HG03521 (cell line): ENCODE measurements at regions not wholly inside any gene's neighbourhood (a gene's known extent, or its start where the extent isn't known, plus 50 kb on each side); places are given as distances from the start of the nearest gene placed in this dataset.

ENCODE experiments used
- ATAC-seq: cut with Tn5 transposase; IDR thresholded peaks from one replicate; pipeline ENCODE4 v1.9.1; 2021; ENCODE audit warnings: mild to moderate bottlenecking, moderate library complexity; ENCODE audit not compliant: unreplicated experiment

DNA sequence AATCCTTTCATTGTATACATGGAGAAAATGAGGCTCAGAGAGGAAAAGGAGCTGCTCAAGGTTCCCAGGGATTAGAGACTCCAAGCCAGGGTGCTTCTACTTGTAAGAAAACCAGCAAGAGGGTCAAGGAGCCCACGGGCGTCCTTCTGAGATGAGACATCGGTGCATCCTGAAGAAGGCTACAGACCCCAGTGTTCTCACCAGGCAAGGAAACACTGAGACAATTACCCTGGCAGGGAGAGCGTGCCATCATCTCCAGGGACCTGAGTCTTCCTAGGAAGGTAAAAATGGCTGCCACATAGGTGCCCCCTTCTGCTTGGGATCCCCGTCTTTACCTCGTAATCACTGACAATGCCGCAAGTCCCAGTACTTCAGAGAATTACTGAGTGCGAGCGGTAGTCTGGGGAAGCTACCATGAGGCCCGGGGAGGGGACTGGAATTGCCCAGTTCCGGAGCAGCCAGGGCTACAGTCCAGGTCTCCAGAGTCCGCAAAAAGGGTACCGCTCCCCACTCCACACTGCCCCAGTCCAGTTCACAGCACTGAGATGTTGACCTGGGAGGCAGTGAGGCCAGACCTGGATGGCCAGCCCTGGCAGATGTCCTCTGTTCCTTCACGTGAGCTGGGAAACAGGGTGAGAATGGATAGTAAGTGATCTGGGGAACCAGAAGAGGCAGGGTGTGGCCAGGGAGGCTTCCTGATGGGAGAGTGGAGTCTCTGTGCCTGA lies 164.7 kb upstream of the SMAD3 start:
- no peak for ATAC-seq

DNA sequence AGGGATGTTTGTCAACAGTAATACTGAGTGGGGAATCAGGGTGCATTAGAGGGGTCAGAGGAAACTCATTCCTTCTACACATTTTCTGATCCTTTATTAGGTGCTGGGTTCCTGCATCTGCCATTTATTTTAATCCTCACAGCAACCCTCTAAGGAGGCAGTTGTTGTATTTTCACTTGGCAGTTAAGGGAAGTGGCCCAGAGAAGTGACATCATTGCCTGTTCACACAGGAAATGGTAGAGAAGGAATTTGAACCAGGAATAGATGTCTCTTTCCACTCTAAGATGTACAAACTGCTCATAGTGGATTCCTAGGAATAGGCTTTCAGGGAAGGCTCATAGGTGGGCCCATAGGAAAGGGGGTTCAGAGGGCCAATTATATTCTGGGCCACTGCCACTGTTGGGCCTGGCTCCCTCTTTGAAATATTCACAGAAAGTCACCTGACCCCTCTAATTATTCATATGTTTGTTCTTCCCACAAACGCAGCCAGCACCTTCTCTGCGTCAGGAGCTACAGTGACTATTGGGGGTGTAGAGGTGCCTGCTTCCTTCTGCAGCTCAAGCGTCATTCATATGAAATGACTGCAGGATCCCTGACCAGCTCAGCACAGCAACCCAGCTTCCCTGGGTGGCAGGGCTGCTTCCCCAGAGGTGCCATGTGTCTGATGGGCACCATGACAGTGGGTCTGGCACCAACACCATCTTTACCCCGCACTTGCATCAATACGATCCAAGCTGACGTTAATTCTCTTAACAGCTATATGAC lies 163.9 kb upstream of the SMAD3 start:
- no peak for ATAC-seq

DNA sequence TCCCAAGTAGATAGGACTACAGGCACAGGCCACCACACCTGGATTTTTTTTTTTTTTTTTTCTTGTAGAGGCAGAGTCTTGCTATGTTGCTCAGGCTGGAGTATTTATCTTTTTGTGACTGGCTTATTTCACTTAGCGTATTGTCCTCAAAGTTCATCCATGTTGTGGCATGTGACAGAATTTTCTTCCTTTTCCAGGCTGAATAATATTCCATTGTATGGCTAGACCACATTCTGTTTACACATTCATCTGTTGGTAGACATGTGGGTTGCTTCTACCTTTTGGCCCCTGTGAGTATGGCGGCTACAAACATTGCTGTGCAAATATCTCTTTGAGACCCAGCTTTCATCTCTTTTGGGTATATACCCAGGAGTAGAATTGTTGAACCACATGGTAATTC lies 160.2 kb upstream of the SMAD3 start:
- ATAC-seq: no peak

DNA sequence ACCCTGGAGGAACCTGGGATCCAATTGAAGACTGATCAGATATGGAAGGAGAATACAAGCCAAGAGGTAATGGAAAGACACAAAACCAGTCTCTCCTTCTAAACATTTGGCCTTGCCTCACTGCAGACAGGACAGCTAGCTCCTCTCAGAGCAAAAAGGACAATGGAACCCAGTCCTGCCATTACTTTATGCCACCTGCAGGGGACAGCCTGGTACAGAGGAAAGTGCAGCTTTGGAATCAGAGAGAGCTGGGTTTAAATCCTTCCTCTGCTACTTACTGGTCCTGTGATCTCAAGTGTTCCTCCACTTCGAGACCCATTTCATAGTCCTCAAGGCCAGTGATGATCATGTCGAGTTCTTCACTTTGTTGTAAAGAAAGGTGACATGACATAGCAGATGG lies 159.4 kb upstream of the SMAD3 start:
- ATAC-seq: no peak

DNA sequence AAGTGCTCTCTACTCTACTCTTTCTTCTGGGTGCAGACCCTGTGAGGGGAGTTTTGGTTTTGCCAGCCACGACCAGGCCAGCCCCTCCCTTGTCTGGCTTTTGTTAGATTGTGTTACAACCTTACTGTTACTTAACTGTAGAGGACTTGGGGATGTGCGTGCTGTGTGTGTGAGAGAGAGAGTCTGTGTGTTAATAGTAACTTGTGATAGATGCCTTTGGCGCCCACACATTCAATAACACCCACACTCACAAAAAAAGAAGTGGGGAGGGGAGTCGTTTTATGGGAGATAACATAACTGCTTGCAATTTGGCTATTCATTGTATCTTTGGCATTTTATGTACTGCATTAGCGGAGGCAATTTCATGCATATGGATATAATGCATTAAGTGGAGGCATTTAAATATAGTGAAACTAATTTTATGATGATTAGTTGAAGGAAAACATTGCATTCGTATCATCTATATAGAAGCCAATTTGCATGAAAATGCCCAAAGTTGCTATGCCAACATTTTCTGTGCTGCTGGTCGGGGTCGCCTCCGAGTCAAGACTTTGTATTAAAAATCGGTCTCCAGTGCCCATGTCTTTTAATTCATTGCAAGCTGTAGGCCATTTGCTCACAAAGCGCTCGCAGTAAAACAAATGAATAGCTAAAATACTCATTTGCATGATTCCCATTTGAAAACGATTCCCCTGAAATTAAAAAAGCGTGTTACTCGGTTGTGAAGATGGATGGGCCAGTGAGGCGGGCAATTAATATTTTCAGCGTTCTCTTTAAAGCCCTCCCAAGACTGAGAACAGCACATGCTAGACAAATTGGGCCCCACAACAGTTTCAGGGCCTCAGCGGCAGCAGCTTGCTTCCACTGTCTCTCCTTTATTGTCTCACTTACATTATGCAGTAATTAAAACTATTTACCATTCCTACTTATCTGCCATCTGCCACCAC lies 158.5 kb upstream of the SMAD3 start:
- ATAC-seq: no peak

DNA sequence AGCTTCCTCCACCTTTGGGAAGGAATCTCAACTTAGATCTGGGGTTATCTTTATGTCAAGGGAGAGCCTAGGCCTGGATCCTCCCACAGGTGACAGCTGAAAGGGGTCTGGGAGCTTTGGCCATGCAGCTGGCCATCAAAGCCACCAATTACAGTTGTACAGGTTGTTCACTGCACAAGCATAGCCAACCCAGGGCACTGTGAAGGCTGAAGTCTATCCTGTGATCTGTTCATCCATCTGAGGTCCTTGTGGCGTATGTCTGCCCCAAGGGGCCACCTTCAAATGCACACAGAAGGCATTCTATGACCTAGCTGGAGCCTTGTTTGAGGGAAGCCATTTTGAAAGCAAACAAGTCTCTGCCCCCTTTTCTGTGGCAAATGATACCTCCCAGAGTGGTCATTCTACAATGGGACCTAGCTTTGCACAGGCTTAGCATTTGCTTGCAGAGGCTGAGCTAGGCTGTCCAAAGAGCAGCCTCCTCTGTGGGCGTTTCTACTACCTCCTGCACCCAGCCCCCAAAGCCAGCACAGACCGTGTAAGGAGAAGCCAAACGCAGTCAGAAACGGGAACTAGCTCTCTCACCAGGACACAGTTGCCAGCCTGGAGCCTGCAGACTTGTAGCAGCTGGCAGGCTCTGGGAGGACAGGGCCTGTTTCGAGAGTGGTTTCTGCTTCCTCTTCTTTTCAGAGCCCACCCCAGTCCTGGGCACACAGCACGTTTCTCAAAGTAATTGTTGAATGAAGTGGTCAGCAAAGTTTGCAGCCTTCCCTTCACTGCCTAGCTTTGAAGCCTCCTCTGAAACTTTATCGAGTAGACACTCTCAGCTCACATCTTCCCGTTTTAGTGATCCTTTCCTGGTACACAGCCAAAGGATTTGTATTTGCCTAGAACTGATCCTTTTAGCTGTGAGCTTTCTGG lies 157.3 kb upstream of the SMAD3 start:
- no peak for ATAC-seq

DNA sequence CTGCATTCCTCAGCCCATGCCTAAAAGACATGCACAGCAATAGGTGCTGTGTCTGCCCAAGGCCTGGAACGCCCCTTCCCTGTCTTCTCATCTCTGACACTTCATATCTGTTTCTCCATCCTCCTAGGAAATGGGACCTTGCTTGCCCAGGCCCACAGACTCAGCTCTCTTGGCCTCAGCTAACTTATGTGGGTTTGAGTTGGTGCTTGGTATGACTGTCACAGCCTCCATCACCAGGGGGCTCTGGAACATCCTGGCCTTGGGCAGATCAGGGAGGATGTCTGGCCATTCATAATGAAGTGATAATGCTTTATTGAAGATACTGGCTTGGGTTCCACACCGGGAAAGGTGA lies 156.7 kb upstream of the SMAD3 start:
- ATAC-seq: no peak

DNA sequence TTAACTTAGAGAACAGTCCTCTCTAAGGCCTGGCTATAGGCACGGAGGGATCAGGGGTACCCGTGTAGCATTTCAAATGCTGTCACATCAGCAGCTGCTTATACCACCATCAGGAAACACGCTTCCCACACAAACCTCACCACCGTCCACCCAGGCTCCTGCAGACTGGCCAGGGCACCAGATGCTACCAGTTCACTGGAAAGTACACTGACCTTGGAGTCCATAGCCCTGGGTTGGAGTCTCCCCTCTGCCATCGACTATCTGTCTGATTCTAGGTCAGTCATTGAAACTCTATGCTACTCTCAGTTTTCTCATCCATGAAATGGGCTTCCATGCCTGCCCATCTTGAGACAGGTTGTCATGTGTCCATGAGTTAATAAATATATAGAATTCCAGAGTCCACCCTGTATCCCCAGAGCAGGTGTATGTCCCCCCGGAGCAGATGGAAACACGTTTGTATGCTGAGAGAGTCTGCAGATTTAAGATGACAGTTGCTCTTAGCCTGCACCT lies 156.0 kb upstream of the SMAD3 start:
- no peak for ATAC-seq

DNA sequence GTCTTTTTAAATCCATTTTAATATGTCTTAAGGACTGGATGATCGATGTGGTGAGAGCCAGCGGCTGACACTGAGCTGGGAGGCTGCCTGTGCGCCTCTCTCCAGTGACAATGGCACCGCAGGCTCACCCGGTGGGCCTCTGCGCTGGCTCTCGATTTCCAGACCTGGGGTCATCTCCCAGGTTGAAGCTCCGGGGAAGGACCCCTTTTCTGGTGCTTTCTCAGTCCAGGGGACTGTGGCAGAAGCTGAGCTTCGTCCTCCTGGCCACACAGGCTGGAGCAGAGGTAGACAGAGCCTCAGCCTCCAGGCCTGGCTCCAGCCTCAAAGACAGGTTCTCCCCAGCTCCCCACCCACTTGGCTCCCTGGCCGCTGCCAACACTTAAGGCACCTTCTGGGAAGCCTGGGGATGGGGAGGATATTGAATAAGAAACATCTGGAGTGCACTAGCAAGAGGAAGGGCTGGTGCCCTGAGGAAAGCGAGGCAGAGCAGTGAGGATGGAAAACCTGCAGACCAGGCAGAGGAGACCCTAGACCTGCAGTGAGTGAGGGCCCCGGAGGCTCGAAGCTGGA lies 154.2 kb upstream of the SMAD3 start:
- ATAC-seq: no peak

DNA sequence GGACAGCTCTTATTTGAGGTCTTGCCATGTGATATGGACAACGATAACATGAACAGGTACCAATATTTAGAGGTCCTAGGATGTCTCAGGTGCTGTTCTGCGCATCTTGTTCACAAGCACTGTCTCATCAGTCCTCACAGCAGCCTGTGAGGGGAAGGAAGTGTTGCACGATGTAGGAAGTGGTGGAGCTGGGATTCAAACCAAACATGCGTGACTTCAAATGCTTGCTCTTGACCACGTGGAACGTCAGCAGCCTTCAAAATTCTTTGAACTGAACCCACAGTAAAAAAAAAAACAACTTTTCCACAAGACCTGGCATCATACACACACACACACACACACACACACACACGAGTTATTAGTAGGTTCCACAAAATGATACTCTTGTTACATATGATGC lies 153.4 kb upstream of the SMAD3 start:
- ATAC-seq: no peak

DNA sequence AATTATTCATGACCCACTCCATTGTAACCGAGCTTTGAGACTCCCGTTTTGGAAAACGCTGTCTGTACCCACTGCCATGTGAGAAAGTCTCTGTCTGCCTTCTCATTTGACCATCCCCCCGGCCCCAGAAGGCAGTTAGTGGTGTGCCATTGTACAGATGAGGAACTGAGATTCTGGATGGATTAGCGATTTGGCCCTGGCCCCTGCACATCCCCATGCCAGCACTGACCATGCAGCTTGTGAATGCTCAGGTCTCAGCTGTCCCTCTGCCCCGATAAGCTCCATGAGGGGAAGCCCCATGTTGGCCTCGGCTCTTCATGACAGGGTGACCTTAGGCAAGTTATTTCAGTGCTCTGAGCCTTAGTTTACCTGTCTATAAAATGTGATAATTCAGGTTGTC lies 153.0 kb upstream of the SMAD3 start:
- ATAC-seq: no peak

DNA sequence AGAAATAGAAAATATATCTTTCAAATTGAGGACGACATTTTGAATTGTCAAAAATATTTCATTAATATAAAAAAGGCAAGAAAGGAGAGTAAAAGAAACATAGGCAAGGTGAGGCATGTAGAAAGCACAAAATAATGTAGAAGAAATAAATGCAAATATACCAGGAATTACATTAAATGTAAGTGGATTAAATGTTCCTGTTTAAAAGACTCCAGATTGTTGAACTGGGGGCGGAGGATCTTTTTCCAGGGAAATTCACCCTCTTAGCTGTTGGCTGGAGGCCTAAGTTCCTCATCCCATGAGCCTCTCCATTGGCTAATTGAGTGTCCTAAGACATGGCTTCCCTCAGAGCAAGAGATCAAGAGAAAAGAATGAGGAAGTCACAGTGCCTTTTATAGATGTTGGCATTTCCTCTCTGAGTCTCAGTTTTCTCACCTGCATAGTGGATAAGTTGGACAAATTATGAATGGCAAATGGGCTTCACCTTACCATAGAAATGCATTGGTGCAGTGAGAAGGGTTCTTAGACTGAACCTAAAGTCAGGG lies 147.4 kb upstream of the SMAD3 start:
- no peak for ATAC-seq

DNA sequence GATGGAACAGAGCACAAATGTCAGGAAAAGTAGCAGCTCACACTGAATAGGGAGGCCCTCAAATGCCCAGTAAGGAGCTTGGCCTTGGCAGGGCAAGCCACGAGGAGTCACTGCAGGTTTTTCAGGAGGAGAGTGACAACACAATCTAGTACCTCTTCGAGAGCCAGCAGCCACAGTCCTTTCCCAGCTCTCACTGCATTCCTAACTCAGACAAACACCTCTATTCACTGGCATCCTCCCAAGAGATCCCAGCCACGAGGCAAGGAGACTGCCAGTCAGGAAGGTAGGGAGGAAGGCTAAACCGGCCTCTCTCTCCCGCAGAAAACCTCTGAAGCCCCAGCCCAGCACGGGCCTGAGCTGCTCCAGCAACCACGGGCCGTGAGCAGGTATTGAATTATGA lies 146.0 kb upstream of the SMAD3 start:
- ATAC-seq: no peak

DNA sequence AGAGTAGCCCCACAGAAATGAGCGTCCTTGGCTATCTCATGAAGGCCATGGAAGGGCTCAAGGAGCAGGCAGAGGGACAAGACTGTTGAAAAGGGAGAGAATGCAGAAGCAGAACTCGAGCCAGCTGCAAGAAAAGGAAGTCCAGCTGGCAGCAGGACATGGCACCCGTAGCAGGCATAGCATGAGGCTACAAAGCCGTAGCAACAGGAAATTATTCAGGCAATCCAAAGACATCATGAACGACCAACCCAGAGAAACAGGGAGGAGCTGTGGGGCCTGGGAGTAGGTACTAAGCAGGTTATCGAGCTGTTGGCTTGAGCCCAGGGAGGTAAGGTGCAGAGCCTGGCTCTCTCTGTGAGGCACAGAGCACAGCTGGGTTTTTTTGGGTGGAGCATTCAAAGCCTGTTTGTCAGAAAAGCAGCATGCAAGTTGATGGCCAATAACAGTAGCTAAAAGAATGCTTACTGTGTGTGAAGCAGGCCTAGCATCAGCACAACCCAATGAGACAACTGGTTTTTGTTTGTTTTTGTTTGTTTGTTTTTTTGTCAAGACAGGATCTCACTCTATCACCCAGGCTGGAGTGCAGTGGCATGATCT lies 144.0 kb upstream of the SMAD3 start:
- no peak for ATAC-seq

DNA sequence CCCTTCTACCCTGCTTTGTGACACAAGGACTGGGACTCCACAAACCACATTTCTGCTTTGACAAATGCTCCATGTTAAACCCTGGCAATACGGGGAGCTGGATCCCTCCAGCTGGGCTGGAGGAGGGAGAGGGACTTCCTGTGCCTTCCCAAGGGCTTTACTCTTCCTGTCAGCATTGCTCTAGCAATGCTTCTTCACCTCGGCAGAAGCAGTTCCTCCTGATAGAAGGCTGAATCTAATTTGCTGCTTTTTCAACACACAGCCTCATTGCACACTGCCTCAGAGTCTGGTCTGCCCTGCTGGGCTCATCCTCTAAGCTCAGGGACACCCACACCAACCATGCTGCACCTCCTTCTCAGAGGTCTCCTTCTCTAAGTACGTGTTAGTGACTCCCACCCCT lies 142.8 kb upstream of the SMAD3 start:
- ATAC-seq: no peak

DNA sequence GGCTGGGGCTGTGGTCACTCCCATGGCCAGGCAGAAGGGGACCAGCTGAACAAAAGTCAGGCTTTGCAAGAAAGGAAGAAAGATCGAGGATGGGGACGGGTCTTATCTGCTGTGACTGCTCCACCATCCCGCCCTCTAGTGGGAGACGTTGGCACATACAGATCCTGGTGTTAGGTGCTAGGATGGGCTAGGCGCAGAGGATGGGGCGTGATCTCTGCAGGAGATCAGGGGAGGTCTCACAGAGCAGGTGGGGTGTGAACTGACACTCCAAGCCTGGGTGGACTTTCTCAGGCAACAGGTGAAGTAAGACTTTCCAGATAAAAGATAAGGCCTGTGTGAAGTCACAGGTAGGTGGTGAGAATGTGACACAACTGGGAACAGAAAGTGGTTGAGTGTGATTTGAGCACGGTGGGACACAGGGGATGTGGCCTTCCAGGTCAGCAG lies 141.9 kb upstream of the SMAD3 start:
- ATAC-seq: no peak

DNA sequence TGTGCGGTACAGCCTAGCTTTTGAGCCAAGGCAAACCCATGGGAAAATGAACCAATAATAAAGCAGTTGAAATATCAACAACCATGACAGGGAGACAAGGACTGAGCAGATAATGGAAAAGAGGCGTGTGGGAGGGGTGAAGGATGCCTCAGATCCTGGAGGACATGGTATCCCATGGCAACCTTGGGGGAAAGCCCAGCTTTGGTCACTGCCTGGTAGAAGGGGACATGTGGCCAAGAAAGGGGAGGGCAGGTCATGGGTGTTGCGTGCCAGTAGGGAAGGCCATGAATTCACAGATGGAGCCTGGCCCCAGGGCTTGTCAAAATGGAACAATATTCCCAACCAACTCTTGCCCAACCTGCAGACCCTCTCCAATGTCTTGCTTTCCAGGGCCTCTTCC lies 140.5 kb upstream of the SMAD3 start:
- no peak for ATAC-seq

DNA sequence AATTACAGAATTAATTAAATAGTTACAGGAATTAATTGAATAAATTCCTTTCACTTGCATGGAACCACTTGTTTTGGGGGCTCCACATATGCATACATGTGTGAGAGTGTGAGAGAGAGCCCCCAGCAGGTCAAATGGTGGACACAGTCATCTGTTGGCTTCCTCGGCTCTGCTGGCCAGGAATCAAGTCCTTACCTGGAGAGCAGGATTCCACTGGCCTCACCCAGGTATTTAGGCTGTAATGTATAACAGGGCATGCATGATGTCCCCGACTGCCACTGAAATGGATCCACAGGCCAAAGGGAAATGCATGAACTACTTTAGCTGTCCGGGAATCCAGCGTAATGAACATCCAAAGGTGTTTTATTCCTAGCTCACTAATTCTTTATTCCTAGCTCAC lies 139.7 kb upstream of the SMAD3 start:
- ATAC-seq: no peak
